RWPE1 (cell line): ENCODE measurements at regions not wholly inside any gene's neighbourhood (a gene's known extent, or its start where the extent isn't known, plus 50 kb on each side); places are given as distances from the start of the nearest gene placed in this dataset.

Experiments
- CTCF ChIA-PET: fragments of 350-600 bp; sonication (Branson Sonifier 250); formaldehyde crosslinking; extraction: SDS; loops from one replicate; lab custom pipeline; 2021; lab: Yijun Ruan, JAX
- POLR2A ChIA-PET: fragments of 400-600 bp; formaldehyde crosslinking; extraction: SDS; loops from one replicate; lab custom pipeline; 2020; ENCODE audit warnings: antibody characterized with exemption; ENCODE audit not compliant: low non-redundant PET; lab: Yijun Ruan, JAX
- DNase-seq: peaks from one replicate; pipeline ENCODE4 v3.0.0; 2012; ENCODE audit warnings: low spot score
- H3K27ac ChIP-seq: fragments of 450-650 bp; 2 replicates; pipeline ENCODE4 v1.5.1; 2017
- CTCF ChIP-seq: fragments of 450-650 bp; conservative IDR thresholded peaks from 2 replicates; pipeline ENCODE4 v1.5.1; 2017; ENCODE audit warnings: low read depth, mild to moderate bottlenecking

GRCh38 chr6:125508793-125509192 lies 207.0 kb upstream of the HDDC2 start:
- H3K27ac ChIP-seq, result no peak overlapping the region
- ChIA-PET CTCF (no interaction called here), POLR2A (no interaction called here)
- DNase-seq, result no peak
- TF ChIP-seq CTCF, result no peak

GRCh38 chr6:125509477-125509876 lies 207.7 kb upstream of the HDDC2 start:
- H3K27ac ChIP-seq, result no peak overlapping the region
- TF ChIP-seq CTCF, result no peak
- DNase-seq, result no peak
- ChIA-PET CTCF (no interaction called here), POLR2A (no interaction called here)

- ChIA-PET CTCF (no interaction called here), POLR2A (no interaction called here)
- TF ChIP-seq CTCF, result no peak
- H3K27ac ChIP-seq, result no peak overlapping the region
- no peak for DNase-seq
These were observed 208.6 kb upstream of the HDDC2 start for GRCh38 chr6:125510405-125510804.

- H3K27ac ChIP-seq, result no peak overlapping the region
- ChIA-PET POLR2A (no interaction called here), CTCF (interaction anchor here (0.6 kb wide), 1 partner anchor 242 kb away, joined by 3 read pairs; no protein-coding TSS in a partner anchor)
- no peak for DNase-seq
- no peak for TF ChIP-seq CTCF
These were observed 210.1 kb upstream of the HDDC2 start for GRCh38 chr6:125511809-125512396.

- CTCF ChIA-PET, result no interaction called here
- DNase-seq, result no peak
- no peak for TF ChIP-seq CTCF
- POLR2A ChIA-PET, result no interaction called here
- no peak overlapping the region for H3K27ac ChIP-seq
These were observed 210.9 kb upstream of the HDDC2 start for GRCh38 chr6:125512621-125513020.

GRCh38 chr6:125513978-125514377 lies 212.2 kb upstream of the HDDC2 start:
- no peak for TF ChIP-seq CTCF
- no peak for DNase-seq
- ChIA-PET POLR2A (no interaction called here), CTCF (interaction anchor here (0.6 kb wide), 1 partner anchor 361 kb away, joined by 3 read pairs; no protein-coding TSS in a partner anchor)
- H3K27ac ChIP-seq, result no peak overlapping the region

- H3K27ac ChIP-seq, result no peak overlapping the region
- POLR2A ChIA-PET, result no interaction called here
- no peak for TF ChIP-seq CTCF
- CTCF ChIA-PET, result interaction anchor here (0.6 to 0.7 kb wide), 2 partner anchors 10 to 165 kb away, joined by 4 read pairs; no protein-coding TSS in a partner anchor
- no peak for DNase-seq
These were observed 214.9 kb upstream of the HDDC2 start for GRCh38 chr6:125516644-125517043.
